GM12872 (cell line): ENCODE measurements at regions not wholly inside any gene's neighbourhood (a gene's known extent, or its start where the extent isn't known, plus 50 kb on each side); places are given as distances from the start of the nearest gene placed in this dataset.

Source experiments
- TF ChIP-seq, protein P1 (sequence below): IDR thresholded peaks from 3 replicates; pipeline ENCODE4 v1.5.1; 2011; ENCODE audit warnings: low read depth, mild to moderate bottlenecking, low read length, moderate library complexity; ENCODE audit not compliant: insufficient read depth

DNA sequence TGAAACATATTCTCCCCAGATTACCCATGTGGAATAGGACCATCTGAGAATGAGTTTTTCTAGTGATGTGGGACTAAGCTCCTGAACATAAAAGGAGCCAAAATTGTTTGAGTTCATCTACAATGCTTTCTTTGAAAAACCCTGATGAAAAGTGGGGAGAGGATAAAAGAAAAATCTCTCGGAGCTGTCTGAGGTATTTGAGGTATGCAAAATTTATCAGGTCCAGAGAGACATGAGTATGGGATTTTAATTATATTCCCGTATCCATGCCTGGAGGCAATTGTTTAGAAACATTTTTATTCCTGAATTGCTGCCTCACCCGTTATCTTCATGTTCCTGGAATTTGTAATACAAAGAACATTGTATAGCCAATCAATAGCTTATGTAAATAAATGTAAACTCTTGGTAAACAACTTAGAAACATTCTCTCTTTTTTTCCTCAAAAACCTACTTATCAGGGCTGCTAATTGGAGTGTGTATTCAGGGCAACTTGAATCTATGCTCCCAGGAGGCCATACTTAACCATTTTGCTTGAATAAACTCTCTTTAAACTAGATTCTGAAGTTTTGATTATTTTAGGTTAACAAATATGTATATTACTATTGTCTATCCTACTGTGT, 109.3 kb upstream of the OLFM3 start:
- TF ChIP-seq, protein P1, sequence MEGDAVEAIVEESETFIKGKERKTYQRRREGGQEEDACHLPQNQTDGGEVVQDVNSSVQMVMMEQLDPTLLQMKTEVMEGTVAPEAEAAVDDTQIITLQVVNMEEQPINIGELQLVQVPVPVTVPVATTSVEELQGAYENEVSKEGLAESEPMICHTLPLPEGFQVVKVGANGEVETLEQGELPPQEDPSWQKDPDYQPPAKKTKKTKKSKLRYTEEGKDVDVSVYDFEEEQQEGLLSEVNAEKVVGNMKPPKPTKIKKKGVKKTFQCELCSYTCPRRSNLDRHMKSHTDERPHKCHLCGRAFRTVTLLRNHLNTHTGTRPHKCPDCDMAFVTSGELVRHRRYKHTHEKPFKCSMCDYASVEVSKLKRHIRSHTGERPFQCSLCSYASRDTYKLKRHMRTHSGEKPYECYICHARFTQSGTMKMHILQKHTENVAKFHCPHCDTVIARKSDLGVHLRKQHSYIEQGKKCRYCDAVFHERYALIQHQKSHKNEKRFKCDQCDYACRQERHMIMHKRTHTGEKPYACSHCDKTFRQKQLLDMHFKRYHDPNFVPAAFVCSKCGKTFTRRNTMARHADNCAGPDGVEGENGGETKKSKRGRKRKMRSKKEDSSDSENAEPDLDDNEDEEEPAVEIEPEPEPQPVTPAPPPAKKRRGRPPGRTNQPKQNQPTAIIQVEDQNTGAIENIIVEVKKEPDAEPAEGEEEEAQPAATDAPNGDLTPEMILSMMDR = no peak

DNA sequence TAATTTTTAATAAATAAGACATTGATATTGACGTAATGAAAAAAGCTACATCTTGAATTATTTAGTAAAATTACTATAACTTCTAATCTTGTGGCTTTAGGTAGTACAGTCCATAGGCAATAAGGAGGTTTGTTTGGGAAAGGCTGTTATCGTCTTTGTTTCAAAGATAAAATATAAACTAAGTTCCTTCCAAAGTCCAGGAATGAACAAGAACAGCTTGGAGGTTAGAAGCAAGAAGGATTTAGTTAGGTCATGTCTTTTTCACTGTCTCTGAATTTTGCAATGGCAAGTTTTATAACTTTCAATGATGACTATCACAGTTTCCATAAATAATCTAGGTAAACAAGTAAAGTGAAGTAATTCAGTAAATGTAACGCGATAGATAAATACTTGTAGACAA, 106.9 kb upstream of the OLFM3 start:
- TF ChIP-seq, protein P1 = no peak

DNA sequence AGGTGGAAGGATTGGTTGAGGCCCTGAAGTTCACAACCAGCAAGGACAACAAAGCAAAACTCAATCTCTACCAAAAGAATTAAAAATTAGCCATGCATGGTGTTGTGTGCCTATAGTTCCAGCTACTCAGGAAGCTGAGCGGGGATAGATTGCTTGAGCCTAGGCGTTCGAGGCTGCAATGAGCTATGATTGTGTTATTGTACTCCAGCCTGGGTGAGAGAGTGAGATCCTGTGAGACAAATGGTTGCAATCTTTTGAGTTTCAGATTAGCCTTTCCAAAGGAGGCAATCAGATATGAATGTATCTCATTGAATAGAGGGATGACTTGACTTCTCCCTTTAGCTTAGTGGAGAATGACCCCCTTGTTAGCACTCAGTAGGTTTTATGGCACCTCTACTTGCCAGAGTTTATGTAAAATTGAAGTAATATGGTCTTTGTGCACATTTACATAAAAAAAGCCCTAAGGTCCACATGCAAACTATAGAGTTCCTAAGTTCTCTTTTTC, 105.6 kb upstream of the OLFM3 start:
- TF ChIP-seq, protein P1 = no peak

DNA sequence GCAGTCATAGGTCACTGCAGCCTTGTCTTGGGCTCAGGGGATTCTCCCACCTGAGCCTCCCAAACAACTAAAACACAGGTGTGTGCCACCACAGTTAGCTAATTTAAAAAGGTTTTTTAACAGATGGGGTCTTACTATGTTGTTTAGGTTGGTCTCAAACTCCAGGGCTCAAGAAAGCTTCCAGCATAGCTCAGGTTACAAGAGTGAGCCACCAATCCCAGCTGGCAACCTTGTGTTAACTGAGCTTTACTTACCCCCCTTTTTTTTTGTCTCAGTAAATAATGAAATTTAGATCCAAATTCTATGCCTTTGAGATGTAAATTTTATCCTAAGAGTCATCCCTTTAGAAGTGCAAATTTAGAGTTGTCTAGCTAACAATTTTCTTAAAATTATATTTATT, 103.9 kb upstream of the OLFM3 start:
- TF ChIP-seq, protein P1 = no peak

DNA sequence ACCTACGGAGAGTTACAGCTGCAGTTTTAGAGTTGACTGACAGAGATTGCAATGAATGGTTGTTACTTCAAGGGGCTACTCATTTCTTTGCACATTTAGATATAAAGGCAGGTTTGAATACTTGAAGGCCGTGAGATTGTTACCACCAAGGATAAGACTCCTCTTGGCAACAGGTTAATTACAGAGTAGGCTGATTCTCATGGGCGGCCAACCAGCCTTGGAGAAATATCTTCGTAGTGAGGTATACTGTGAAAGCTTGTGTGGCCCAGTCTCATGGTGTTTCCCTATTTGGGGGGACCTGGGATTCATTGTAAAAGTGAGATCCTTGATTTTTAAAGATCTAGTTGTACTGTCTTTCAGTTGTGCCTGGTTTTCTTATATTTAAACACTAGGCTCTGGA, 103.2 kb upstream of the OLFM3 start:
- TF ChIP-seq, protein P1 = no peak

DNA sequence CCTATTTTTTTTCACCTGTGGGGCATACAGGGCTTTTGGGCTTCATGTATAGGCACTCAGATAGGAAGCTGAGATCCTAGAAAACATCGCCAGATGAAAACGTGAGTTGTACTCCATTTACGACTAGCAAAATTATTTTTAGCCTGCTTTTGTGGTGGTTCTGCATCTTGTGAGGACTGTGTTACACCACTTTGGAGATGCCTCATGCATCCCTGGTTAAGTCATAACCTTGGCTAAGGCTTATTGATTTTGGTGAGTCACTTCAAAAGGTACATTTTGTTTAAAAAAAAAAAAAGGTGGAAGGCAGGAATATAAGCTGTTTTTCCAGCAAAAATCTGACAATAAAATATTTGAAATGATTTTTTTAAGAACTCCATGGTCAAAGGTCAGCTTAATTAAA, 101.8 kb upstream of the OLFM3 start:
- TF ChIP-seq, protein P1 = no peak

DNA sequence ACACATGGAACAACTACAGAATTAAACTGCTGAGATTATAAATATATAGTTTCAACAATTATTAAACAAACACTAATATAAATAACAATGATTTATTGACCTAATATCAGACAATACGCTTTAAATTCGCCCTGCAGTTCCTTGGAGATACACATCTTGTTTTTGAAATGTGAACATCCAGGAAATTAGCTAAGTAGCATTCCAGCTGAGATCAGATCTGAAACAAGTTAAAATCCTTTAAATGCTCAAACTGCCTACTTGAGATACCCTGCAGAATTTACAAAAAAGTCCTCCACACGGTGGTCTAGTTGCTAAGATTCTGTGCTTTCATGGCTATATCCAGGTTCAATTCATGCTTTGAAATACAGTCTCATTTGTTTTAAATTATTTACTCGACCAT, 101.4 kb upstream of the OLFM3 start:
- TF ChIP-seq, protein P1 = no peak
